ENCODE measurements at regions not wholly inside any gene's neighbourhood (a gene's known extent, or its start where the extent isn't known, plus 50 kb on each side); places are given as distances from the start of the nearest gene placed in this dataset.

DNA sequence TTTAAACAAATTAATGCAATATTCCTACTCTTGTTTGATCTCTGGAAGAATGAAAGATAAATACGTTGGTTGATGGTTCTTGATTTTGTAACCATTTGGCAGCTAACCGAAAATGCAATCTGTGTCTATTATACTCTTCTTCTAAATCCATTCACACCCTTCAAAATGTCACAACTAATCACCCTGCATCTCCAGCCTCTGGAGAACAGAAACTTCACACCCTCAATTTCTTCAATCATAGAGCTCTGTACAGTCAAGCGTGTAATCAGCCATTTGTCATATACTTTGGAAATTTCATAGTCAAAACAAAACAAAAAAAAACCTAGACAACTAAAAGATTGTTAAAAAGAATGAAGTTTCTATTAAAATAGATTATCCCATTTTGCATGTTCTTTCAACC is 1482.3 kb upstream of the LRRTM1 start:
- H3K27ac ChIP-seq, result no peak overlapping the region
- TF ChIP-seq, protein P1, sequence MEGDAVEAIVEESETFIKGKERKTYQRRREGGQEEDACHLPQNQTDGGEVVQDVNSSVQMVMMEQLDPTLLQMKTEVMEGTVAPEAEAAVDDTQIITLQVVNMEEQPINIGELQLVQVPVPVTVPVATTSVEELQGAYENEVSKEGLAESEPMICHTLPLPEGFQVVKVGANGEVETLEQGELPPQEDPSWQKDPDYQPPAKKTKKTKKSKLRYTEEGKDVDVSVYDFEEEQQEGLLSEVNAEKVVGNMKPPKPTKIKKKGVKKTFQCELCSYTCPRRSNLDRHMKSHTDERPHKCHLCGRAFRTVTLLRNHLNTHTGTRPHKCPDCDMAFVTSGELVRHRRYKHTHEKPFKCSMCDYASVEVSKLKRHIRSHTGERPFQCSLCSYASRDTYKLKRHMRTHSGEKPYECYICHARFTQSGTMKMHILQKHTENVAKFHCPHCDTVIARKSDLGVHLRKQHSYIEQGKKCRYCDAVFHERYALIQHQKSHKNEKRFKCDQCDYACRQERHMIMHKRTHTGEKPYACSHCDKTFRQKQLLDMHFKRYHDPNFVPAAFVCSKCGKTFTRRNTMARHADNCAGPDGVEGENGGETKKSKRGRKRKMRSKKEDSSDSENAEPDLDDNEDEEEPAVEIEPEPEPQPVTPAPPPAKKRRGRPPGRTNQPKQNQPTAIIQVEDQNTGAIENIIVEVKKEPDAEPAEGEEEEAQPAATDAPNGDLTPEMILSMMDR (conservative IDR thresholded peaks at IDR 0.05), result no peak

DNA sequence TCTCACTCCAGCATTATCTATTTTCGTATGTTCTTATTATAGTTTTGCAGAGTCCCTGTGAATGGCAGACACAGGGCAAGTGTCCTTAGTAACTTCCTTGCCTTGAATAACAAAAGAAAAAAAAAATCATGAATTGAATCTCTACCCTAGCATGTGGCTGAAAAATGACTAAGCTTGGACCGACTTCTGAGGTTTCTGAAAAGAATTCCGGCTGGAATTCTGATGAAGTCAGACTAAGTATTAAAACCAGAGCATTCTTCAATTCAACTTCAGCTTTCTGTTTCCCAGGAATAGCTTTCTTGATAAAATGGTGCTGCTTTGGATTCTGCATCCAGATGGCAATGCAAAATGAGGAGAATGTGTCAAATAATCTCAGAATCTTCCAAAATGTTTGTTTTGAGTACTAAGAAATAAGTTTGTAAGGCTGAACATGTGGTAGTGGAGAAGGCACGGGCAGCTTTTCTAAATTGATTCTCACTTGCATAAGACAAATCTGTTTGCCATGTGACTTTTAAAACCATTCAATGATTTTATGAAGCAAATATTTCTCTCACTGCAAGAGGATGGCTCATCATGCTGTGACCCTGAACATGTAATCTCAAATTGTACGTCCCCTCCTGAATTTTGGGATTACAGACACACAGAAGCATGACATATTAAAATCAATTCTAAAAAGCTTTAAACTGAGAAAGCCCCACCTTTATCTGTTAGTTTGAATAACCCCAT is 1462.8 kb upstream of the LRRTM1 start:
- TF ChIP-seq, protein P1 (conservative IDR thresholded peaks at IDR 0.05), result no peak
- H3K27ac ChIP-seq, result no peak overlapping the region

DNA sequence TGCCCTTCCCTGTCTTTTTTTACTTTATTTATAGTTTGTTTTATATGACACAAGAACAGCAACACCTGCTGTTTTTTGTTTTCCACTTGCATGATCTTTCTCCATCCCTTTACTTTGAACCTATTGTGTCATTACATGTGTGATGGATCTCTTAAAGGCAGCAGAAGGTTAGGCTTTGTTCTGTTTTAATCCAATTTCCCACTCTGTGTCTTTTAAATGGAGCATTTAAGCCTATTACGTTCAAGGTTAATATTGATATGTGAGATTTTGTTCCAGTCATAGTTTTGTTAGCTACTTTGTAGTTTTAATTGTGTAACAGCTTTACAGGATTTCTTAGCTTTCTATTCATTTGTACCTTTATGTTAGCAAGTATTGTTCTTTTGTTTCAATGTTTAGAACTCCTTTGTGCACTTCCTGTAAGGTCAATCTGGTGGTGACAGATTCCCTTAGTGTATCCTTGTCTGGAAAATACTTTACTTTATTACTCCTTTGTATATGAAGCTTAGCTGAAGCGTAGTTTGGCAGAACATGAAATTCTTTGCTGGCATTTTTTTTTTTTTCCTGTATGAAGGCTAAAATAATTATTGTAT is 1443.0 kb upstream of the LRRTM1 start:
- TF ChIP-seq, protein P1 (conservative IDR thresholded peaks at IDR 0.05), result no peak
- H3K27ac ChIP-seq, result no peak overlapping the region

DNA sequence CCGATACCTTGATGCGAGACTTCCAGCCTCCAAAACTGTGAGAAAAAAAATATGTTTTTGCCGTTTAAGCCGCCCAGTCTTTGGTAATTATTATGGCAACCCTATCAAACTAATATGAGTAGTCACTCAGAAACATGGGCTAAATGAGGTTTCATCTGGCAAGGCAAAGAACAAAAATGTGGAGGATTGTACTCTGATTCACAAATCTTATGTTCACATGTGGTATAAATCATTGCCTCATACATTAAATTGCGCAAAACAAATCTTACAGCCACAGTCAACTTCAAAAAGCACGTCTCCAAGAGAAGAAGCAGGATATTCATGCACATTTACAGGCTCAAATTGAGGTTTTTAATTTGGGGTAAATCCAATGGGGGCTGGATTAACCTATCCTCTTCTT is 1435.4 kb upstream of the LRRTM1 start:
- H3K27ac ChIP-seq, result no peak overlapping the region
- TF ChIP-seq, protein P1 (conservative IDR thresholded peaks at IDR 0.05), result no peak

DNA sequence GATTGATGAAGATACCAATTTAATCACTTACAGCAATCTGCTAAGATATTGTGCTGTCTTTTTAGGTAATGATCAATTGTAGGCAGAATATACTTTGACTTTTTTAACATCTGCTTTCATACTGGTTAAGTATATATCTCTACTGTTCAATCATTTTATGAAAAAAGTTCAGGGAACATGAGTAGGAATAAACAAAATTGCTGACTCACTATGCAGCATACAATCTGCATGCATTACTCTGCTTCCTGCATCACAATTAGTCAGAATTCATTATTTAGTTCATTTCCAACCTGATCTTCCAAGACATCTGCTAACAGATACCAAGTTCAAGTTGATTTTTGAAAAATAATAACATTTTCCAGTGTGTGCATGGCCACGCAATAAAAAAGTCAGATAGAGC is 1430.4 kb upstream of the LRRTM1 start:
- H3K27ac ChIP-seq, result no peak overlapping the region
- TF ChIP-seq, protein P1 (conservative IDR thresholded peaks at IDR 0.05), result no peak

DNA sequence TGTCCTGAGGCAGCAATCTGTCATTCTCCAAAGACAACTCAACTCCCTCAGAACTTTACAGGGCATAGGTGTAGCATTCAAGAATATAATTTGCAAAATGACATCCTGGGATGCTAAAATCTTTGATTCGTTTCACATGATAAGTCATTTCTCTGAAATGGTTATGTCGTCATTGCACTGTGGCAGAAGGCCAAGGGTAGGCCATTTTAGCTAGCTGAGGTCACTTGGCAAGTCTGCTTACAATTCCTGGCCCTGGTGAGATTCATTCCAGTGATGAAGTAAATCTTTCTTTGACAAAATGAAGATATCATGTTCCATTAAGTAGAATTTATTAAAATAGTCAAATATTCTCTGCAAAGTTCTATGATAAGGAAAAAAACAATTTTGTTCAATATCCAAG is 1410.3 kb upstream of the LRRTM1 start:
- TF ChIP-seq, protein P1 (conservative IDR thresholded peaks at IDR 0.05), result no peak
- no peak overlapping the region for H3K27ac ChIP-seq

DNA sequence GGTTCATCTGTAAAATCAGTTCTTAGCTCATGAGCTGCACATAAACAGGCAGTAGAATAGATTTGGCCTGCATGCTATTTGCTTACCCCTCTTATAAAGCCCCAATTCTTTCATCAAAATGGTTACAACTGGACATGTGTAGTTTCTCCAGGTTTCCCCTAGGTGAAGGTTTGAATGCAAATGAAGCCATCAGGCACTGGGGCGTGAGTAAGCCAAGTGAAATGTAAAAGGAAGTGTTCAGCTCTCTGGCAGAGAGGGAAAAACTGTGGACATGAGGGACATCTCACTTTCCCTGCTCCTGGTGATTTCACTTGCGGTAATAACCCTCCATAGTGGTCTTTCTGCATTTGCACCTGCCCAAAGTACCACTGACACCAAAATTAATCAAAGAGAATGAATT is 1402.3 kb upstream of the LRRTM1 start:
- no peak overlapping the region for H3K27ac ChIP-seq
- TF ChIP-seq, protein P1 (conservative IDR thresholded peaks at IDR 0.05), result no peak

All from VCaP (cell line).